ENCODE measurements at regions not wholly inside any gene's neighbourhood (a gene's known extent, or its start where the extent isn't known, plus 50 kb on each side); places are given as distances from the start of the nearest gene placed in this dataset.

DNA sequence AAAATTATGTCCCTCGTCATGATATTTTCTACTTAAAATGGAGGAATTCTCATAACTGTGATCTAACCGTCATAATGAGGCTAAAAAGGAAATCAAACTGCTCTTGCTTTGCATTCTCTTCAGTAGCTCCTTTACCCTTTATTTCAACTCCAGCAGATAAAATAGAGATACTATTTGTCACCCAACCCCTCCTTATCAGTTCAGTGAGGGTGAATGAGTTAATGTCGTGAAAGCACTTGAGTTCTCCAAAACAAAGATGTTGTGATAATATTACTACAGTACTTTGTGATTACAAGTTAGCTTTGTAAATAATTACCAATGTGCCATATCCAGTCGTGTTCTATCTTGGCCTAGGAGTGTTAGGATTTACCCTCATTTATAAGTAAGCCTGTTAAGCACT is 63.4 kb upstream of the ANKRD28 start:
- in situ Hi-C loops (cut with MboI): no loop called here
- RAD21 ChIA-PET (ENCODE audit: unreplicated experiment): interaction anchor here (0.9 to 2.4 kb wide), 3 partner anchors 39 to 230 kb away, joined by 3 to 9 read pairs (median 7); no protein-coding TSS in a partner anchor
- CTCF ChIA-PET: interaction anchor here (0.7 to 1.6 kb wide), 5 partner anchors 39 to 753 kb away, joined by 3 to 5 read pairs (median 3); no protein-coding TSS in a partner anchor
- FAIRE-seq: no peak
- no peaks in the 10 kb centered on the region for H3K36me3 ChIP-seq (ENCODE audit: control insufficient read depth in 2 of 2, insufficient read depth in 2 of 2, low read length in 1 of 2)
- no peaks in the 10 kb centered on the region for H3K27me3 ChIP-seq (replicated peaks in 1 of 2; ENCODE audit: control insufficient read depth in 2 of 2, insufficient read depth in 2 of 2, low read length in 1 of 2)
- ATAC-seq: no peak
- peak overlapping the region; percentile 68; the same call in 1 of the 2 replicates for H3K4me2 ChIP-seq (ENCODE audit: control insufficient read depth, insufficient read depth)
- H2AFZ ChIP-seq (ENCODE audit: control insufficient read depth, low read depth, low read length): no peak overlapping the region
- TF ChIP-seq PBX3 (IDR thresholded peaks at IDR 0.05; ENCODE audit: insufficient replicate concordance, low read depth, low read length): no peak
- TF ChIP-seq RFX5 (IDR thresholded peaks at IDR 0.05; ENCODE audit: low read depth, low read length): no peak
- TF ChIP-seq ZNF217 (IDR thresholded peaks at IDR 0.05): no peak
- TF ChIP-seq SIX5 (IDR thresholded peaks at IDR 0.05; ENCODE audit: low read depth, low read length, severe bottlenecking): no peak
- POLR2A ChIA-PET: interaction anchor here (0.5 to 1.4 kb wide), 2 partner anchors 9 to 14 kb away, joined by 3 read pairs; no protein-coding TSS in a partner anchor
- intact Hi-C loops (cut with micrococcal nuclease; ENCODE audit: unreplicated experiment): no loop called here
- H3K27ac ChIP-seq (ENCODE audit: control insufficient read depth, insufficient read depth): no peak overlapping the region
- H3K9me3 ChIP-seq (replicated peaks; ENCODE audit: control insufficient read depth, insufficient read depth, low read length): no peaks in the 10 kb centered on the region; the same call in 1 of the 3 replicates
- H4K20me1 ChIP-seq (ENCODE audit: control insufficient read depth, insufficient read depth): no peaks in the 10 kb centered on the region
- SMC1A ChIA-PET (ENCODE audit: uncharacterized antibody, unreplicated experiment): interaction anchor here (0.6 to 2.1 kb wide), 6 partner anchors 11 to 464 kb away, joined by 3 to 5 read pairs (median 4); no protein-coding TSS in a partner anchor
- H3K79me2 ChIP-seq (ENCODE audit: control insufficient read depth, insufficient read depth, low read length): peaks cover 28% of the 10 kb centered on the region
- no peak for DNase-seq (ENCODE audit: low read depth, low spot score)
- H3K9ac ChIP-seq (ENCODE audit: control insufficient read depth, insufficient read depth, low read length): no peak overlapping the region
- 74% methylated on average over 4 of the region's 4 CpGs for WGBS (ENCODE audit: insufficient coverage, insufficient replicate concordance, low lambda C conversion rate, missing lambda C conversion rate)
- H3K4me3 ChIP-seq: 0 out of 2 replicates have a peak overlapping the region, but pooled peaks have one; percentile 80
- TSS peak; percentile 54 for BruUV-seq (replicated peaks)
- 0 out of 2 replicates have a peak, but pooled peaks cover 3% of the 10 kb centered on the region for H3K4me1 ChIP-seq (ENCODE audit: control insufficient read depth, insufficient read depth, low read length)

GRCh38 chr3:15872807-15873206 is 75.0 kb upstream of the ANKRD28 start:
- Histone ChIP-seq H2AFZ (ENCODE audit: control insufficient read depth, low read depth, low read length) (no peak overlapping the region), H3K36me3 (ENCODE audit: control insufficient read depth in 2 of 2, insufficient read depth in 2 of 2, low read length in 1 of 2) (no peaks in the 10 kb centered on the region), H3K27me3 (replicated peaks in 1 of 2; ENCODE audit: control insufficient read depth in 2 of 2, insufficient read depth in 2 of 2, low read length in 1 of 2) (no peaks in the 10 kb centered on the region), H3K79me2 (ENCODE audit: control insufficient read depth, insufficient read depth, low read length) (no peaks in the 10 kb centered on the region), H3K4me2 (ENCODE audit: control insufficient read depth, insufficient read depth) (no peak overlapping the region), H3K9ac (ENCODE audit: control insufficient read depth, insufficient read depth, low read length) (no peak overlapping the region), H4K20me1 (ENCODE audit: control insufficient read depth, insufficient read depth) (no peaks in the 10 kb centered on the region), H3K27ac (ENCODE audit: control insufficient read depth, insufficient read depth) (no peak overlapping the region), H3K9me3 (replicated peaks; ENCODE audit: control insufficient read depth, insufficient read depth, low read length) (no peaks in the 10 kb centered on the region), H3K4me3 (no peak overlapping the region), H3K4me1 (ENCODE audit: control insufficient read depth, insufficient read depth, low read length) (no peaks in the 10 kb centered on the region)
- ATAC-seq (no peak), DNase-seq (ENCODE audit: low read depth, low spot score) (no peak), FAIRE-seq (no peak)
- intact Hi-C loops (cut with micrococcal nuclease; ENCODE audit: unreplicated experiment): no loop called here
- ChIA-PET CTCF (no interaction called here), POLR2A (no interaction called here), SMC1A (ENCODE audit: uncharacterized antibody, unreplicated experiment) (no interaction called here), RAD21 (ENCODE audit: unreplicated experiment) (no interaction called here)
- WGBS (ENCODE audit: insufficient coverage, insufficient replicate concordance, low lambda C conversion rate, missing lambda C conversion rate): 81% methylated on average over 1 of the region's 1 CpG
- no TSS peak for BruUV-seq (replicated peaks)
- in situ Hi-C loops (cut with MboI): no loop called here
- no peak for TF ChIP-seq IKZF1 (conservative IDR thresholded peaks at IDR 0.05)
- no peak for TF ChIP-seq ETV6 (conservative IDR thresholded peaks at IDR 0.05 in 1 of 2, IDR thresholded peaks at IDR 0.05 in 1 of 2; ENCODE audit: borderline replicate concordance in 1 of 2, low read depth in 1 of 2)
- no peak for TF ChIP-seq SP1 (IDR thresholded peaks at IDR 0.05; ENCODE audit: low read depth, low read length)
- no peak for TF ChIP-seq STAT1 (conservative IDR thresholded peaks at IDR 0.05)
- TF ChIP-seq ESRRA (IDR thresholded peaks at IDR 0.05; ENCODE audit: low read length): no peak
- TF ChIP-seq WRNIP1 (IDR thresholded peaks at IDR 0.05; ENCODE audit: borderline replicate concordance, low read depth, low read length): no peak
- TF ChIP-seq BHLHE40 (IDR thresholded peaks at IDR 0.05; ENCODE audit: borderline replicate concordance in 1 of 2, low read depth in 2 of 2, low read length in 1 of 2): no peak

Data from GM12878 (cell line).